ENCODE measurements at regions not wholly inside any gene's neighbourhood (a gene's known extent, or its start where the extent isn't known, plus 50 kb on each side); places are given as distances from the start of the nearest gene placed in this dataset.

DNA sequence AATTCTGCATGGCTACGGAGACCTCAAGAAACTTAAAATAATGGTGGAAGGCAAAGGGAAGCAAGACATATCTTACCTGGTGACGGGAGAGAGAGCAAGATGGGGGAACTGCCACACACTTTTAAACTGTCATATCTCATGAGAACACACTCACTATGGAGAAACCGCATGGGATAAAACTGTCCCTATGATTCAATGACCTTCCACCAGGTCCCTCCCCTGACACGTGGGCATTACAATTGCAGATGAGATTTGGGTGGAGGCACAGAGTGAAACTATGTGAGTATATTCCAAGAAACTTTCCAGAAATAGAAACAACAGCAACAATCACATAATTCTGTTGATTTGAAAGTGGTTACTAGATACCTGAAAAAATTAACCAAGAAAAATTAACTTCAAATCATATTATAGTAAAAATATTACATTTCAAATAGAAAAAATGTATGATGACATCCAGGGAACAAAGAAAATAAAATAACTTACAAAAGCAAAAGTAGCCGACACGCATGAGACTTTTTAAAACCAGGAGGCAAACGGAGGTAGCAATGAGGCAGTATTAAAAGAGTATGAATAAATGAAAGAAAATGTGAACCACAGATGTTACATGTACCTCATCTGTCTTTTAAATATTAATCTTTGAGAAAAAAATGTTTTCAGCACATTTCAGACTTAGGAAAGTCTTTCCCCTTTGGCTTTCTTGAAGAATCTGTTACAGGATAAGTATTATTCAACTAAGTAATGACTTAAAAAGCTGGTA lies 879.5 kb downstream of the TECRL start:
- TF ChIP-seq, protein P1, sequence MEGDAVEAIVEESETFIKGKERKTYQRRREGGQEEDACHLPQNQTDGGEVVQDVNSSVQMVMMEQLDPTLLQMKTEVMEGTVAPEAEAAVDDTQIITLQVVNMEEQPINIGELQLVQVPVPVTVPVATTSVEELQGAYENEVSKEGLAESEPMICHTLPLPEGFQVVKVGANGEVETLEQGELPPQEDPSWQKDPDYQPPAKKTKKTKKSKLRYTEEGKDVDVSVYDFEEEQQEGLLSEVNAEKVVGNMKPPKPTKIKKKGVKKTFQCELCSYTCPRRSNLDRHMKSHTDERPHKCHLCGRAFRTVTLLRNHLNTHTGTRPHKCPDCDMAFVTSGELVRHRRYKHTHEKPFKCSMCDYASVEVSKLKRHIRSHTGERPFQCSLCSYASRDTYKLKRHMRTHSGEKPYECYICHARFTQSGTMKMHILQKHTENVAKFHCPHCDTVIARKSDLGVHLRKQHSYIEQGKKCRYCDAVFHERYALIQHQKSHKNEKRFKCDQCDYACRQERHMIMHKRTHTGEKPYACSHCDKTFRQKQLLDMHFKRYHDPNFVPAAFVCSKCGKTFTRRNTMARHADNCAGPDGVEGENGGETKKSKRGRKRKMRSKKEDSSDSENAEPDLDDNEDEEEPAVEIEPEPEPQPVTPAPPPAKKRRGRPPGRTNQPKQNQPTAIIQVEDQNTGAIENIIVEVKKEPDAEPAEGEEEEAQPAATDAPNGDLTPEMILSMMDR (IDR thresholded peaks at IDR 0.05; ENCODE audit: insufficient read depth, low read length, poor library complexity, severe bottlenecking), result no peak
- Histone ChIP-seq H3K36me3 (ENCODE audit: control insufficient read depth, insufficient read depth, low read length) (no peaks in the 10 kb centered on the region), H3K27me3 (replicated peaks; ENCODE audit: control insufficient read depth, insufficient read depth, low read length) (no peaks in the 10 kb centered on the region), H3K4me3 (replicated peaks; ENCODE audit: low read depth, low read length) (no peak overlapping the region)
- DNase-seq (ENCODE audit: extremely low read depth, insufficient read length), result no peak

DNA sequence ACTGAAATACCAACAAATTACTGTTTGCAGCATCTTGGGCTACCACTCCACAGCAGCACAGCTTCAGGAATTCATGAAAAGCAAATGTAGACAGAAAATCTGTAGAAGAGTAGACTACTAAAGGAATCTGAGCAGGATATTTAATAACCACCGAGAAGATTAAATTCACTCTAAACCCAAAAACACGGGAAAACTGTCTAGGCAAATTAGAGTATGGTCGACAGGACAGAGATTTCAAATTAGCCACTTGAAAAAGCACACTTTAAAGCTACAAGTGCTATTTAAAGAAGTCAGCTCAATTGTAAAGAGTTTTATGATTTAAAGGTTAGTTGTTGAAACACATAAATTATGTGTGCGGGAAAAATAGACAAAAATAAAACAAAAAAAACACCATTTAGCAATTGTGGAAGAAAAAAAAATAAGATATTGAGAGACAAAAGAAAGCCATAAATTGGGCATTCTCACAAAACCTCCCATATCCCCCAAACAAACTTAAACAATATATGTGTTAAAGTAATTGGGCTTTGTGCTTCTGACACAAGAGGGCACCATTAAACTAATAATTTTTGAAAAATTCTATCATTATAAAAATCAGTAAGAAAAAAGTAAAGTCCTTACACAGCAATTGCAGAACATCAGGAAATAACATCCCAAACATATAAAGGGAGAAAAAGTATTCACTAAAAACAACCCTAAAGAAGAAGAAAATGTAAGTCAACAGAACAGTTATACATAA lies 880.8 kb downstream of the TECRL start:
- Histone ChIP-seq H3K27me3 (replicated peaks; ENCODE audit: control insufficient read depth, insufficient read depth, low read length) (no peaks in the 10 kb centered on the region), H3K4me3 (replicated peaks; ENCODE audit: low read depth, low read length) (no peak overlapping the region), H3K36me3 (ENCODE audit: control insufficient read depth, insufficient read depth, low read length) (no peaks in the 10 kb centered on the region)
- no peak for DNase-seq (ENCODE audit: extremely low read depth, insufficient read length)
- TF ChIP-seq, protein P1 (IDR thresholded peaks at IDR 0.05; ENCODE audit: insufficient read depth, low read length, poor library complexity, severe bottlenecking), result no peak

DNA sequence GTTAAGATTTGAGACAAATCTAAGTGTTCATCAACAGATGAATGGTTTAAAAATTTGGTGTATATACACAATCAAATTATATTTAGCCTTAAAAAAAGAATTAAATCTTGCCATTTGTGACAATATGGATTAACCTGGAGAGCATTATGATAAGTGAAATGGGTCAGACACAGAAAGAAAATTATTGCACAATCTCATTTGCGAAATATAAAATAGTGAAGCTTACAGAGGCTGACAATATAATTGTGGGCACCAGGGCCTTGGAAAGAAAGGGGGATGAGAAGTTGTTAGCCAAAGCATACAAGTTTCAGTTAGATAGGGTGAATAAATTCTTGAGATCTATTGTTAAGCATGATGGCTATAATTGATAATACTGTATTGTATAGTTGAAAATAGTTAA lies 883.0 kb downstream of the TECRL start:
- TF ChIP-seq, protein P1 (IDR thresholded peaks at IDR 0.05; ENCODE audit: insufficient read depth, low read length, poor library complexity, severe bottlenecking), result no peak
- Histone ChIP-seq H3K27me3 (replicated peaks; ENCODE audit: control insufficient read depth, insufficient read depth, low read length) (no peaks in the 10 kb centered on the region), H3K36me3 (ENCODE audit: control insufficient read depth, insufficient read depth, low read length) (no peaks in the 10 kb centered on the region), H3K4me3 (replicated peaks; ENCODE audit: low read depth, low read length) (no peak overlapping the region)
- DNase-seq (ENCODE audit: extremely low read depth, insufficient read length), result no peak

DNA sequence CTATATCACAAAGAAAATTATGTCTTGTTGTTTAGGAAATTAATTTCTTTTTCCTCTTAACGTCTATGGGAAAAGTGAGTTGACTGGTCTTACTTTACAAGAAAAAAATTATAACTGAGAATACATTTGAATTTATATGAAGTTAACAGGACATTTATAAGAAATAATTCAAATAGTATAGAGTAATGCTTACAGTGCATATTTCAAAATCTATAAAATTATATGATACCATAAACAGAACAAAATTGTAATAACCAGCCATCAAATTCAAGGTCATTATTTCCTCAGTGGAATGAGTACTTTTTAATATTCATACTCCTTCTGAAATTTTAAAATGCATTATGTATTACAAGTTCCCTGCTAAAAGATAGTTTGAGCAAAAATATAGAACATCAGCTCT lies 884.5 kb downstream of the TECRL start:
- no peak for DNase-seq (ENCODE audit: extremely low read depth, insufficient read length)
- no peaks in the 10 kb centered on the region for H3K36me3 ChIP-seq (ENCODE audit: control insufficient read depth, insufficient read depth, low read length)
- no peak overlapping the region for H3K4me3 ChIP-seq (replicated peaks; ENCODE audit: low read depth, low read length)
- no peaks in the 10 kb centered on the region for H3K27me3 ChIP-seq (replicated peaks; ENCODE audit: control insufficient read depth, insufficient read depth, low read length)
- TF ChIP-seq, protein P1 (IDR thresholded peaks at IDR 0.05; ENCODE audit: insufficient read depth, low read length, poor library complexity, severe bottlenecking), result no peak

DNA sequence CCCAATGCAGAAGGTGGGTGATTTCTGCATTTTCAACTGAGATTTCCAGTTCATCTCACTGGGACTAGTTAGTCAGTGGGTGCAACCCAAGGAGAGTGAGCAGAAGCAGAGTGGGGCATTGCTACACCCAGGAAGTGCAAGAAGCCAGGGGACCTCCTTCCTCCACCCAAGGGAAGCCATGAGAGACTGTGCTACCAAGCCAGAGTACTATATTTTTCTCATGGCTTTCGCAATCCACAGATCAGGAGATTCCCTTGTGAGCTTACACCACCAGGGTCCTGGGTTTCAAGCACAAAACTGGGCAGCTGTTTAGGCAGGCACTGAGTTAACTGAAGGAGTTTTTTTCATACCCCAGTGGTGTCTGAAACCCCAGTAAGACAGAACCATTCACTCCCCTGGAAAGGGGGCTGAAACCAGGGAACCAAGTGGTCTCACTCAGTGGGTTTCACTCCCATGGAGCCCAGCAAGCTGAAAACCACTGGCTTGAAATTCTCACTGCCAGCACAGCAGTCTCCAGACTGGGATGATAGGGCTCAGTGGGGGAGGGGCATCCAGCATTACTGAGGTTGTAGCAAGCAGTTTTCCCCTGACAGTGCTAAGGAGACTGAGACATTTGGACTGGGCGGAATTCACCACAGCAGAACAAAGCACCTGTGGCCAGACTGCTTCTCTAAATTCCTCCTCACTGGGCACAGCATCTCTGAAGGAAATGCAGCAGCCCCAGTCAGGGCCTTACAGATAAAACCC lies 903.4 kb downstream of the TECRL start:
- TF ChIP-seq, protein P1 (IDR thresholded peaks at IDR 0.05; ENCODE audit: insufficient read depth, low read length, poor library complexity, severe bottlenecking), result no peak
- H3K4me3 ChIP-seq (replicated peaks; ENCODE audit: low read depth, low read length), result no peak overlapping the region
- H3K27me3 ChIP-seq (replicated peaks; ENCODE audit: control insufficient read depth, insufficient read depth, low read length), result no peaks in the 10 kb centered on the region
- no peaks in the 10 kb centered on the region for H3K36me3 ChIP-seq (ENCODE audit: control insufficient read depth, insufficient read depth, low read length)
- no peak for DNase-seq (ENCODE audit: extremely low read depth, insufficient read length)

All from GM06990 (cell line).